ENCODE measurements at regions not wholly inside any gene's neighbourhood (a gene's known extent, or its start where the extent isn't known, plus 50 kb on each side); places are given as distances from the start of the nearest gene placed in this dataset.

DNA sequence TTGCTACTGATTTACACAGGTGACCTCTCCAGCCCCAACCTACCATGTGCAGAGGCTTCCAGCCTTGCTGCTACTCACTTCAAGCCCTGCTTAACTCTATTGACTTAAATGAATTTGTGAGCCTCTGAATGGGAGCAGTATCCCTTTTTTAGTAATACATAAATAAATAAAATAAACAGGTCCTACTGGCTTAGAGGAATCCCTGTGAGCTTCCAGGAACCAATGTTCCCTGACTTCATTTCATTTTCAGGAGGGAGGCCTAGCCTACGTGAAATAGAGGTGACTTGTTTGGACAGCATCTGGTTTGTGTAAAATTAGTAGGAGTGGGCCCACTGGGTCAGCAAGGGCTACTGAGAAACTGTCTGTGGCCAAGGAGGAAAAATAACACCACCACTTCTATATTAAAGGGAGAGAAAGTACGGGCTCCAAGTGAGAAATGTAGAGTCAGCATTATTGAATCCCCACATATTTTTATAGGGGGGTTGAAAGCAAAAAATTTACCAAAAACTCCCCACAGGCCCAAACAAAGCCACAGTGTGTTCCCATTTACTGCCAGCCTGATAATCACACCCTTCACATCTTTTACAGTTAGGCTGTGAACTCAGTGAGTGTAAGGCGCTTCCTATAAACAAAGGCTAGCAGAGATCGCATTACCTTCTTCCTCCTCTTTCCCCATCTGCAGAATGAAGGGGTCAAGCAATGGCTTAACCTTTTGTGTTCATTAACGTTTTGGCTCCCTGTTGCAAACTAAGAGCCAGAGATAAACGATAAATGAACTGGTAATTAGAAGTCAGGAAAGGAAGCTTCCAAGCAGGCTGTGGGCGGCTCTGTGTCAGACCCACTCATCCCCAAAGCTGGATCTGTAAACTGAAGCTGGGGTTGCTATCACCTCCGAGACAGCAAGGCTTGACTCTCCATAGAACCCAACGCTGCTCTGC lies 138.8 kb upstream of the LIFR start (continued):
- TF ChIP-seq, protein P1, sequence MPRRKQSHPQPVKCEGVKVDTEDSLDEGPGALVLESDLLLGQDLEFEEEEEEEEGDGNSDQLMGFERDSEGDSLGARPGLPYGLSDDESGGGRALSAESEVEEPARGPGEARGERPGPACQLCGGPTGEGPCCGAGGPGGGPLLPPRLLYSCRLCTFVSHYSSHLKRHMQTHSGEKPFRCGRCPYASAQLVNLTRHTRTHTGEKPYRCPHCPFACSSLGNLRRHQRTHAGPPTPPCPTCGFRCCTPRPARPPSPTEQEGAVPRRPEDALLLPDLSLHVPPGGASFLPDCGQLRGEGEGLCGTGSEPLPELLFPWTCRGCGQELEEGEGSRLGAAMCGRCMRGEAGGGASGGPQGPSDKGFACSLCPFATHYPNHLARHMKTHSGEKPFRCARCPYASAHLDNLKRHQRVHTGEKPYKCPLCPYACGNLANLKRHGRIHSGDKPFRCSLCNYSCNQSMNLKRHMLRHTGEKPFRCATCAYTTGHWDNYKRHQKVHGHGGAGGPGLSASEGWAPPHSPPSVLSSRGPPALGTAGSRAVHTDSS (tag by site-specific recombination; IDR thresholded peaks at IDR 0.05): peak; percentile 47; the same call in 1 of the 2 replicates
- TF ChIP-seq, protein P2, sequence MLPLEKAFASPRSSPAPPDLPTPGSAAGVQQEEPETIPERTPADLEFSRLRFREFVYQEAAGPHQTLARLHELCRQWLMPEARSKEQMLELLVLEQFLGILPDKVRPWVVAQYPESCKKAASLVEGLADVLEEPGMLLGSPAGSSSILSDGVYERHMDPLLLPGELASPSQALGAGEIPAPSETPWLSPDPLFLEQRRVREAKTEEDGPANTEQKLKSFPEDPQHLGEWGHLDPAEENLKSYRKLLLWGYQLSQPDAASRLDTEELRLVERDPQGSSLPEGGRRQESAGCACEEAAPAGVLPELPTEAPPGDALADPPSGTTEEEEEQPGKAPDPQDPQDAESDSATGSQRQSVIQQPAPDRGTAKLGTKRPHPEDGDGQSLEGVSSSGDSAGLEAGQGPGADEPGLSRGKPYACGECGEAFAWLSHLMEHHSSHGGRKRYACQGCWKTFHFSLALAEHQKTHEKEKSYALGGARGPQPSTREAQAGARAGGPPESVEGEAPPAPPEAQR (tag by site-specific recombination; IDR thresholded peaks at IDR 0.05): no peak
- TF ChIP-seq ZSCAN30 (tag by site-specific recombination; IDR thresholded peaks at IDR 0.05) (peak; percentile 21; the same call in 1 of the 2 replicates), HIC1 (tag by site-specific recombination; IDR thresholded peaks at IDR 0.05) (peak; percentile 41; the same call in 1 of the 2 replicates), ZNF610 (tag by site-specific recombination; IDR thresholded peaks at IDR 0.05; ENCODE audit: borderline replicate concordance) (peak; percentile 40; the same call in 1 of the 2 replicates), ZNF335 (tag by site-specific recombination; conservative IDR thresholded peaks at IDR 0.05) (peak; percentile 34; the same call in 1 of the 2 replicates), ZBTB44 (tag by site-specific recombination; IDR thresholded peaks at IDR 0.05) (0 out of 2 replicates have a peak, but pooled peaks have one; percentile 19), ZFP37 (tag by site-specific recombination; IDR thresholded peaks at IDR 0.05) (peak; percentile 26; the same call in 1 of the 2 replicates), IKZF3 (tag by site-specific recombination; IDR thresholded peaks at IDR 0.05) (peak; percentile 66; the same call in 1 of the 2 replicates), OSR2 (tag by site-specific recombination; IDR thresholded peaks at IDR 0.05) (peak; percentile 82), EGR2 (tag by site-specific recombination; IDR thresholded peaks at IDR 0.05; ENCODE audit: low read depth) (peak; percentile 54), SCRT1 (tag by site-specific recombination; IDR thresholded peaks at IDR 0.05; ENCODE audit: borderline replicate concordance) (peak; percentile 59; the same call in 1 of the 2 replicates), ZNF621 (tag by site-specific recombination; IDR thresholded peaks at IDR 0.05) (no peak), ZNF354C (tag by site-specific recombination; IDR thresholded peaks at IDR 0.05; ENCODE audit: borderline replicate concordance, low read depth) (no peak)
- TF ChIP-seq, protein P3, sequence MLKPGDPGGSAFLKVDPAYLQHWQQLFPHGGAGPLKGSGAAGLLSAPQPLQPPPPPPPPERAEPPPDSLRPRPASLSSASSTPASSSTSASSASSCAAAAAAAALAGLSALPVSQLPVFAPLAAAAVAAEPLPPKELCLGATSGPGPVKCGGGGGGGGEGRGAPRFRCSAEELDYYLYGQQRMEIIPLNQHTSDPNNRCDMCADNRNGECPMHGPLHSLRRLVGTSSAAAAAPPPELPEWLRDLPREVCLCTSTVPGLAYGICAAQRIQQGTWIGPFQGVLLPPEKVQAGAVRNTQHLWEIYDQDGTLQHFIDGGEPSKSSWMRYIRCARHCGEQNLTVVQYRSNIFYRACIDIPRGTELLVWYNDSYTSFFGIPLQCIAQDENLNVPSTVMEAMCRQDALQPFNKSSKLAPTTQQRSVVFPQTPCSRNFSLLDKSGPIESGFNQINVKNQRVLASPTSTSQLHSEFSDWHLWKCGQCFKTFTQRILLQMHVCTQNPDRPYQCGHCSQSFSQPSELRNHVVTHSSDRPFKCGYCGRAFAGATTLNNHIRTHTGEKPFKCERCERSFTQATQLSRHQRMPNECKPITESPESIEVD (tag by site-specific recombination; IDR thresholded peaks at IDR 0.05): peak; percentile 84
- TF ChIP-seq, protein P4, sequence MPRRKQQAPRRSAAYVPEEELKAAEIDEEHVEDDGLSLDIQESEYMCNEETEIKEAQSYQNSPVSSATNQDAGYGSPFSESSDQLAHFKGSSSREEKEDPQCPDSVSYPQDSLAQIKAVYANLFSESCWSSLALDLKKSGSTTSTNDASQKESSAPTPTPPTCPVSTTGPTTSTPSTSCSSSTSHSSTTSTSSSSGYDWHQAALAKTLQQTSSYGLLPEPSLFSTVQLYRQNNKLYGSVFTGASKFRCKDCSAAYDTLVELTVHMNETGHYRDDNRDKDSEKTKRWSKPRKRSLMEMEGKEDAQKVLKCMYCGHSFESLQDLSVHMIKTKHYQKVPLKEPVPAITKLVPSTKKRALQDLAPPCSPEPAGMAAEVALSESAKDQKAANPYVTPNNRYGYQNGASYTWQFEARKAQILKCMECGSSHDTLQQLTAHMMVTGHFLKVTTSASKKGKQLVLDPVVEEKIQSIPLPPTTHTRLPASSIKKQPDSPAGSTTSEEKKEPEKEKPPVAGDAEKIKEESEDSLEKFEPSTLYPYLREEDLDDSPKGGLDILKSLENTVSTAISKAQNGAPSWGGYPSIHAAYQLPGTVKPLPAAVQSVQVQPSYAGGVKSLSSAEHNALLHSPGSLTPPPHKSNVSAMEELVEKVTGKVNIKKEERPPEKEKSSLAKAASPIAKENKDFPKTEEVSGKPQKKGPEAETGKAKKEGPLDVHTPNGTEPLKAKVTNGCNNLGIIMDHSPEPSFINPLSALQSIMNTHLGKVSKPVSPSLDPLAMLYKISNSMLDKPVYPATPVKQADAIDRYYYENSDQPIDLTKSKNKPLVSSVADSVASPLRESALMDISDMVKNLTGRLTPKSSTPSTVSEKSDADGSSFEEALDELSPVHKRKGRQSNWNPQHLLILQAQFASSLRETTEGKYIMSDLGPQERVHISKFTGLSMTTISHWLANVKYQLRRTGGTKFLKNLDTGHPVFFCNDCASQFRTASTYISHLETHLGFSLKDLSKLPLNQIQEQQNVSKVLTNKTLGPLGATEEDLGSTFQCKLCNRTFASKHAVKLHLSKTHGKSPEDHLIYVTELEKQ (tag by site-specific recombination; IDR thresholded peaks at IDR 0.05; ENCODE audit: borderline replicate concordance): peak; percentile 68; the same call in 1 of the 2 replicates
- TF ChIP-seq, protein P5, sequence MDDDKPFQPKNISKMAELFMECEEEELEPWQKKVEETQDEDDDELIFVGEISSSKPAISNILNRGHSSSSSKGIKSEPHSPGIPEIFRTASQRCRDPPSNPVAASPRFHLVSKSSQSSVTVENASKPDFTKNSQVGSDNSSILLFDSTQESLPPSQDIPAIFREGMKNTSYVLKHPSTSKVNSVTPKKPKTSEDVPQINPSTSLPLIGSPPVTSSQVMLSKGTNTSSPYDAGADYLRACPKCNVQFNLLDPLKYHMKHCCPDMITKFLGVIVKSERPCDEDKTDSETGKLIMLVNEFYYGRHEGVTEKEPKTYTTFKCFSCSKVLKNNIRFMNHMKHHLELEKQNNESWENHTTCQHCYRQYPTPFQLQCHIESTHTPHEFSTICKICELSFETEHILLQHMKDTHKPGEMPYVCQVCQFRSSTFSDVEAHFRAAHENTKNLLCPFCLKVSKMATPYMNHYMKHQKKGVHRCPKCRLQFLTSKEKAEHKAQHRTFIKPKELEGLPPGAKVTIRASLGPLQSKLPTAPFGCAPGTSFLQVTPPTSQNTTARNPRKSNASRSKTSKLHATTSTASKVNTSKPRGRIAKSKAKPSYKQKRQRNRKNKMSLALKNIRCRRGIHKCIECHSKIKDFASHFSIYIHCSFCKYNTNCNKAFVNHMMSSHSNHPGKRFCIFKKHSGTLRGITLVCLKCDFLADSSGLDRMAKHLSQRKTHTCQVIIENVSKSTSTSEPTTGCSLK (tag by site-specific recombination; IDR thresholded peaks at IDR 0.05): no peak
